ENCODE measurements at regions not wholly inside any gene's neighbourhood (a gene's known extent, or its start where the extent isn't known, plus 50 kb on each side); places are given as distances from the start of the nearest gene placed in this dataset.

- peak; percentile 43 for TF ChIP-seq CTCF (IDR thresholded peaks at IDR 0.05; ENCODE audit: low read depth, low read length)
- peak; percentile 43 for DNase-seq (ENCODE audit: extremely low read depth, low read depth)
Measured at GRCh38 chr3:176663837-176664831, 533.1 kb downstream of the TBL1XR1 start.

- DNase-seq (ENCODE audit: extremely low read depth, low read depth): no peak
- TF ChIP-seq CTCF (IDR thresholded peaks at IDR 0.05; ENCODE audit: low read depth, low read length): no peak
Measured at GRCh38 chr3:176663387-176663786, 533.9 kb downstream of the TBL1XR1 start.

- no peak for TF ChIP-seq CTCF (IDR thresholded peaks at IDR 0.05; ENCODE audit: low read depth, low read length)
- no peak for DNase-seq (ENCODE audit: extremely low read depth, low read depth)
Measured at GRCh38 chr3:176661432-176661964, 535.8 kb downstream of the TBL1XR1 start.

GRCh38 chr3:176655404-176656094, 541.7 kb downstream of the TBL1XR1 start:
- no peak for DNase-seq (ENCODE audit: extremely low read depth, low read depth)
- no peak for TF ChIP-seq CTCF (IDR thresholded peaks at IDR 0.05; ENCODE audit: low read depth, low read length)

GRCh38 chr3:176651622-176652021, 545.7 kb downstream of the TBL1XR1 start:
- TF ChIP-seq CTCF (IDR thresholded peaks at IDR 0.05; ENCODE audit: low read depth, low read length): no peak; the same call in 1 of the 2 replicates
- no peak for DNase-seq (ENCODE audit: extremely low read depth, low read depth)

GRCh38 chr3:176650478-176650877, 546.8 kb downstream of the TBL1XR1 start:
- TF ChIP-seq CTCF (IDR thresholded peaks at IDR 0.05; ENCODE audit: low read depth, low read length): no peak
- no peak for DNase-seq (ENCODE audit: extremely low read depth, low read depth)

- no peak for TF ChIP-seq CTCF (IDR thresholded peaks at IDR 0.05; ENCODE audit: low read depth, low read length)
- no peak for DNase-seq (ENCODE audit: extremely low read depth, low read depth)
Measured at GRCh38 chr3:176647987-176648386, 549.3 kb downstream of the TBL1XR1 start.

All from AG09319 (cell line).